HG03025 (cell line): ENCODE measurements at regions not wholly inside any gene's neighbourhood (a gene's known extent, or its start where the extent isn't known, plus 50 kb on each side); places are given as distances from the start of the nearest gene placed in this dataset.

Source experiments
- ATAC-seq: cut with Tn5 transposase; IDR thresholded peaks from one replicate; pipeline ENCODE4 v1.9.1; 2021; ENCODE audit warnings: mild to moderate bottlenecking, moderate library complexity; ENCODE audit not compliant: unreplicated experiment, low FRiP score

DNA sequence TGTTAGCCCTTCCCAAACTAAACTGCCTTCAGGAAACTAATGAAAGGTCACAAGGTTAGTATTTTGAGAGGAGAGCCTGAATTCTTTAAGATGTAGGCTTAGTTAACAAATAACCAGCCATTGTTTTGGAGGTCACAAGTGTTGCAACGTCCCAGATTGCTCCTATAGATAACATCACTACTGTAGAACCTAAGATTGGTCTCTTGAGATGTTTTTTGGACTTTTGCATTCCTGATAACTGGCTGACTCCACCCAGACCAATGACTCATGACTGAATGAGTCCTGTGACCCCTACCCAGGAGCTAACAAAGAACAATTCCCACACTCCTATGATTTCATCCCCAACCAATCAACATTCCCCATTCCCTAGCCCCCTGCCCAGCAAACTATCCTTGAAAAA is 178.8 kb downstream of the SCP2D1 start:
- ATAC-seq: no peak

- no peak for ATAC-seq
Observed at GRCh38 chr20:18995455-18995854, 181.9 kb downstream of the SCP2D1 start.

GRCh38 chr20:18999086-18999485 is 185.5 kb downstream of the SCP2D1 start:
- ATAC-seq: no peak

DNA sequence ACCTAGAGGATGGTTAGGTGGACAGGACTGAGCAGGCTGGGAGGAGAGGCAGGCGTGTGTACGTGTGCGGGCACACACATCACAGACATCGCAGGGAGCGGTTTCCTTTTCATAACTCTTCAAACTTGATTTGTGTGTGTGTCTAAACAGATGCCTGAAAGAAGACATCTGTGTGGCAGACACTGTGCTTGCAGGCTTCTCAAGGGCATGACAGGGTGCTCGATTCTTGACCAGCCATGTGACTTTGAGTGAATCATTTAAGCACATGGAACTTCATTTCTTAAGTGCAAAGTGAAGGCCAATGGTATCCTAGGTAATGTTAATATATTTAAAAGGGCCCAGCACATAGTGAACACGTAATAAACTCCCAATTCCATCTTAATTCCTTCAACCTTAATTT is 186.5 kb downstream of the SCP2D1 start:
- no peak for ATAC-seq

DNA sequence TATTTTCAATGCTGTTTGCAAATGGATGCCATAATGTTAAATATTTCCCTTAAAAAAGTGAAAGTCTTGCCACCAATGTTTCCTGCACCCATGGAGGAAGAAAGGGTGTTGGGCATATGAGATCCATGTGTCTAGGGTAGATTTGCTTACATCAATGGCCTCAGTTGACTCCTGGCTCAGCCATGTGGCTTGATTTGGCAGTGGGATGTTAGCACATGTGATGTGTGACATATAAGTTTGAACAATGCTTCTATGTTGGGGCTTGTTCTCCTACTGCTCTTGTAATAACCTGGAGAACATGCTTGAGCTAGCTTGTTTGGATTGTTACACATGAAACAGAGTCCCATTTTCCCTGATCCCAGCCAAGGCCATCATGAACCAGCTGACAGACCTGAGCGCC is 187.6 kb downstream of the SCP2D1 start:
- ATAC-seq: no peak

DNA sequence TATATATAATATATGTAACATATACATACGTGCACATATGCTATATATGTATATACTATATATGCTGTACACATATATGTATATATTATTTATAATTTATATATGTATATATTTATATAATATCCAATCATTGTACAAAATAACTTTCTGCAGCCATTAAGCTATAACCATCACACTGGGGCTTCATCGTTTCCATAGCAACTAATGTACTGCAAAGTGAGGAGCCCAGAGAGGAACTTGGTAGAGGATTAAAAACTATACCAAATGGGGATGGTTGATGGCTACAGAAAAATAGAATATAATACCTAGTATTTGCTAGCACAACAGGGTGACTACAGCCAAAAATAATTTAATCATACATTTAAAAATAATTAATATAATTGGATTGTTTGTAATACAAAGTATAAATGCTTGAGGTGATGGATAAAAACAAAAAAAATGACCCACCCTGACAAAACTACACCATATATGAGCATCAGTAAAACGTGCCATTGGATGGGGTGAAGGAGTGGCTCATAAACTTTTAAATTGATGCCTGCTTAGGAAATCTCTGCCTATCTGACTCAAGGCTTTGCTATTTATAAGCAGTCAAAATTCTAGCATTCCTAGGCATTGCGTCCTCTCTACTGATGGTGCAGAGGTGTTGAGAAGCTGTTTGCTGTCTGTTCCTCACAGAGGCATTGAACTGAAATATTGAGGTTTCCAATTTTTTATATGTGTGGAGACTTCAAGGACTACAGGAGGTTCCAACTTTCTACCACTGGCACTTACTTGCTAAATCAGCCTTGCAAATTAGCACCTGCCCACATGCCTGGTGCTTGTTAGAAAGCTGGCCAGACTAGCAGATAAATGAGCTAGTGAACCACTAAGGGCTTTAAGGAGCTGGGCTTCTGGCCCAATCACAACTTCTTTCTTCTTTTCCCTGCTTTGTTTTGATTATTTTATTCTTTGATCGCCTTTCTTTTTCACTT is 190.1 kb downstream of the SCP2D1 start:
- no peak for ATAC-seq

DNA sequence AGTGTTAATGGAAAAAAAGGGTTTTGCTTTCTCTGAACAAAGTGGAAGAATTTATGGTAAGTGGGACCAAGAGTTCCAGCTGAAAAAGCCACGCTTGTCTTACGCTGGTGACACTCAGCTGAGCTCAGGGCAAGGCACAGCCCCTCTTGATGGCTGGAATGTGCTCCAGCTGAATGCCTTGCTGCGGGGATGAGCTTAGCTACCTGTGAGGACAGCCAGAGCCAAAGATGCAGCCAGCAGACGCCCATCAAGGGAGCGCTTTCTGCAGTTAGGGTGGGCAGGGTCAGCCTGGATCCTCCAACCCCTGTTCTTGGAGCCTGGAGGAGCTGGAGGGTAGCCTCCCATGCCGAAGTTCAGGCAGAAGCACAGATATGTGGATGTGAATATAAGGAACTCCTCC is 191.4 kb downstream of the SCP2D1 start:
- no peak for ATAC-seq

DNA sequence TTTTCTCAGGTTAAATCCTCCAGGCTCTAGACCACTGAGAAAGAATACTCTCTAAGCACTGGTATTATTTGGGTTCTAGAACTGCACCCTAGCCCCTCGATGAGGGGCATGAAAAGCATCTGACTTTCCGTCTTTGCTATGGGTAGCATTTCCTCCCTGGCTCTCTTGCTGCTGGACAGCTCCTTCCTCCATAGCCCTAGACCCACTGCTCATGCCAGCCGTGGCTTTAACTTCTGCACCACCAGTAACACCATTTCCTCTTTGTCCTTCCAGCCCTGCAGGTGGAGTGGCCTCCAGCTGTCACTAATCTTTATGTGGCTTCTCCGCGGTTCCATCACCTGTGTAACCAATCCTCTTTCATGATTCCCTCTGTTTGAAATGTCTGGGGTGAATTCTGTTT is 194.9 kb downstream of the SCP2D1 start:
- no peak for ATAC-seq

DNA sequence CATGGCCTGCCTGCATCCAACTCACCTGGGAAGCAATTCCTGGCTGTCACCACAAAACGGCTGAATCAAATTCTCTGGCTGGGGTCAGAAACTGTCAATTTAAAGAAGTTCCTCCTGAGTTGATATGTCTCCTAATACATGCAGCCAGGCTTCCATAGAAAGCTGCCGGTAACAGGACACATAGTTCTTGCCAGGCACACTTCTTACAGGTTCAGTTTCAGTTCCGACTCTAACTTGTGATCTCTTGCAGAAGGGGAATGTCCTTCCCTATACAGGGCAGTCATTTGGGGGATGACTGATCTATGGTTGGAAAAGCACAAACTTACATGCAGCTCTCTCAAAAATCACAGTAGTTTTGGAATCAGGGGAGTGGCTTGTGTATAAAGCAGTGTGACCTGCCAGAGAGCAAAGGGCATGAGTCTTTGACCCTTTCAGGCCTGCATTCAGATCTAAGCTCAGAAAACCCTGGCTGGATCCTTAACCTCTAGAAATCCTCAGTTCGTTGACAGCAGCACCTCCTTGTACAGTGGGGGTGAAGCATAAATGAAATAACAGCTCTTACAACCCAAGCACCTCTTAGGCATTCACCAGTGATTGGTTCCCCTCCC is 195.6 kb downstream of the SCP2D1 start:
- no peak for ATAC-seq

- no peak for ATAC-seq
Observed at GRCh38 chr20:19012676-19013075, 199.1 kb downstream of the SCP2D1 start.

GRCh38 chr20:19013907-19014306 is 198.5 kb upstream of the SLC24A3 start:
- ATAC-seq: no peak

DNA sequence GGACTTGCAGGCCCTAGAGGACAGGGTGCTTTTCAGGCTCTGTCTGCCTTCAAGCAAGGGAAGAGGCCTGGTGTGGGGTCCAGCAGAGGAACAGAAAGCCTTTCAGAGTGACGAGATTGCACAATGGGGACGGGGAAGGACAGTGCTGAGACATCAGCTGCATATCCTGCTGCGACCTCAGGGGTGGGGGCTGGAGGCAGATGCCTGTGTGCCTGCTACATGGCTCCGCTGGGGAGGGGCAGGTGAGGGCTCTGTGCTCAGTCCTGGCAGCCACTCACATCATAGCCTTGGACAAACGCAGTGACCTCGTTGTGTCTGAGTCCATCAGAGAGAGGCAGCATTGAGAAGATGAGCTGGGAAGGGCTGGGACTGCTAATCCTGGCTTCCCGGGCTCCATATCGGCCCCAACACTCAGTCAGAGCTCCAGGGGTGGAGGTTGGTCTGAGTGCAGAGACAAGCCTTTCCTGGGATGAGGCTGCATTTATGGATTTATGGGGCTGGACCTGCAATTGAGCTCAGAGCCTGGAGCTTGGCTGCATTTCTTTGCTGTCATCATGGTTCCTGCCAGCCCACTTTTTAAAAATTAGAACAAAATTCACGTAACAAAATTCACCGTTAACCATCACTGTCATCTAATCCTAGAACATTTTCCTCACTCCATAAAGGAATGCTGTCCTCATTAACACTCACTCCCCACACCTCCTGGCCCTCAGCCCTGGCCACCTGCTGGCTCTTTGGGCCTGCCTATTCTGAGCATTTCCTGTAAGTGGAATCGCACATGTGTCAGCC is 196.9 kb upstream of the SLC24A3 start:
- ATAC-seq: no peak

DNA sequence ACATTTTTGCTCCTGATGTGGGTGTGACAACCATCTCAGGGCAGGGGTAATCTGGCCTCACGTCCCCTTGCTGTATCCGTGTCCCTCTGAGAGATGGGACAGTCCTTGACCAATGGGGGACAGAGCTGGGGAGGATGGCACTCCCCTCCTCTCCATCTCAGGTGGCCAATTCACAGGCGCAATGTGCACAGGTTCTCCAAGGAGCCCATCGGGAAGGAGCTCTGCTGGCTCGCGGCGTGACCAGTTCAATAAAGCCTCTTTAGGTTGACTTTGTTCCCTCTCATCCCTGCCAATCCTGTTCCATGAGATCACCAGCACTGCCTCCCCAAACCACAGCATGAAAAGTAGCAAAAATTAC is 196.3 kb upstream of the SLC24A3 start:
- ATAC-seq: no peak

DNA sequence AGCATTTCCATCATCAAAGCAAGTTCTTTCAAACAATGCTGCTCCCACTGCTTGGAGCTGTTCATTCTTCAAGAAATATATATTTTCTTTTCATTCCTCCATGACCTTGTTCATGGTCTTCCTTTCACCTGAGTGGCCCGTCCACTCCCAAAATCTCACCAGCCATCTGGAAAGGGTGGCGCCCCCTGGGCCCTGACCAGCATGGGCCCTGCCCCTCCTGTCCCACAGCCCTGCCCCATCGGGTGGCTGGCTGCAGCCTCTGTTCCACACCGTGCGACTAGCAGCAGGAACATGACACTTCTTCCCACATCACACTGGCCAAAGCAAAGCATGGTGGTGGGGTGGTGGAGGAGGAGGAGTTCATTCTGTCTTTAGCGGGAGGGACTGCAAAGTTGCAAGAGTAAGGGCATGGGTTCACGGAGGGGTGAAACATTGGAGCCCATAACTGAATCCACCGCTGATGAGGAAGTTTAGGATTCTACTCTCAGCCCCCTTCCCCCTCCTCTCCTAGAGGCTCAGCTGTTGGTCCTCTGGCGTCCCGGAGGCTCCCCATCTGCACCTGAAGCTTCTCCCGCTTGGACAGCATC is 195.2 kb upstream of the SLC24A3 start:
- no peak for ATAC-seq

- ATAC-seq: no peak
Observed at GRCh38 chr20:19018881-19019280, 193.6 kb upstream of the SLC24A3 start.

GRCh38 chr20:19019734-19020364 is 192.6 kb upstream of the SLC24A3 start:
- no peak for ATAC-seq

DNA sequence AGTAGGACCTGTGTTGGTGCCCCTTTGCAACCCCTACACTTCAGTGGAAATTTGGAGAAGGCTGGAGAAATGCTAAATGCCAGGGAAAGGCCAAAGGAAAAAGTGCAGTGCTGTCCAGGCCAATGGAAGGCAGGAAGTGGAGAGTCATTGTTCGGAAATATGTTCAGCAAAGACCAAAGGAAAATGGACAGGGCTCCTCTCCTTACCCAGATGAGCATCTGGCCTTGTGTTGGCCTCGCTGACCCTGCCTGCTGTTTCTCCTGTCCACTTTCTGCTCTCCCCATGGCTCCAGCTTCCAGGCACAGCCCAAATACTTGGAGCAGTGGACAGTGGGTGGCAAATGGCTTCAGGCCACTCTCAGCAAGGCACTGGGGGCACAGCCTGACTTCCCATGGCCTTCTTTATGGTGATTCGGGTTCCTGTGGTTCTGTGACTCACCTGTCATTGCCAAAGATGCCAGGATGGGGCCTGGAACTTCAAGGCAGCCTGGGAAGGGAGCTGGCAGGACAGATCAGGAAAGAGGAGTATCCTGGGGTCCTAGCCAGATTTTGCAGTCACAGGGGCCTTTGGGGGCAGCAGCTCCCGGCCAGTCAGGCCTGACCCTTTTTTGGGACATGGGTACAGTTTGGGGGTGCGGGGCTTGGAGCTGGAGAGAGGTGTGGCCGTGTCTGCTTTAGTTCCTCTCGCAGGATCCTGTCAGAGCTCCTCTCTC is 190.9 kb upstream of the SLC24A3 start:
- no peak for ATAC-seq

DNA sequence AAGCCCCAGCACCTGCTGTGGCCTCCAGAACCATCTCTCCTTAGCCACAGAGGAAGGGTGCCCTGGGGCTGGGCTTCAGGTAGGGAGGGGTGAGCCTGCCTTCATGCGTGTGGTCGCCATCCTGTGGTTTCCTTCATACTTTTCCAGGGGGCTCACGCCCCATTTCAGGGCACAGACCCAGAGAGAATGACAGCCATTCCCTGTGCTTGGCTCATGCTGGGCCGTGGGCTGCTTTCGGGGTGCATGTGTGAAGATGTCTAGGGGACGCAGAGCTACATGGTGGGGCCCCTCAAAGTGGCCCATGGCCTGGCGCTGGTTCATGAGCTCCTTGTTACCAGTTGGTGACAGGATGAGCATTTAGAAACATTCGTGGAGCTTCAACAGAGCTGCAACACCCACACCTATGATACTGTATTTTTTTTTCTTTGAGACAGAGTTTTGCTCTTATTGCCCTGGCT is 190.3 kb upstream of the SLC24A3 start:
- no peak for ATAC-seq

GRCh38 chr20:19022791-19023448 is 189.5 kb upstream of the SLC24A3 start:
- ATAC-seq: no peak
